ENCODE measurements at regions not wholly inside any gene's neighbourhood (a gene's known extent, or its start where the extent isn't known, plus 50 kb on each side); places are given as distances from the start of the nearest gene placed in this dataset.
"Not testable (repeated sequence)": the region's sequence is repeated elsewhere in the genome, so short reads cannot be mapped to it uniquely, and the experiment has no call there.

GRCh38 chr13:110976785-110977184 is 61.9 kb upstream of the ANKRD10 start:
- Histone ChIP-seq H2BK12ac (ENCODE audit: low read length) (no peak overlapping the region), H4K8ac (ENCODE audit: low read depth, low read length) (no peak overlapping the region), H2AFZ (ENCODE audit: low read length) (no peak overlapping the region), H3K9me3 (replicated peaks in 1 of 2; ENCODE audit: control insufficient read depth in 2 of 2, insufficient read depth in 1 of 2, low read depth in 1 of 2, low read length in 2 of 2) (peaks cover 4 to 7% of the 10 kb centered on the region in 2 donors), H3K27ac (replicated peaks; ENCODE audit: low read length) (no peak overlapping the region), H3K27me3 (ENCODE audit: control insufficient read depth in 3 of 3, insufficient read depth in 3 of 3, low read depth in 1 of 3, low read length in 3 of 3) (peaks cover 0 to 15% (median 0%) of the 10 kb centered on the region in 3 experiments), H2BK15ac (ENCODE audit: low read length) (no peak overlapping the region), H3K4me3 (ENCODE audit: low read length in 2 of 2) (no peak overlapping the region), H2BK5ac (ENCODE audit: low read length) (no peak overlapping the region), H3K23ac (ENCODE audit: low read depth, low read length, poor library complexity) (no peak overlapping the region), H3K14ac (ENCODE audit: low read length) (no peak overlapping the region), H2BK120ac (ENCODE audit: low read depth, low read length) (no peak overlapping the region), H2AK5ac (ENCODE audit: low read depth, low read length) (no peak overlapping the region), H3K18ac (ENCODE audit: low read length) (no peak overlapping the region), H3K36me3 (replicated peaks in 1 of 2; ENCODE audit: control insufficient read depth in 2 of 2, insufficient read depth in 2 of 2, low read length in 2 of 2) (peaks cover 0 to 2% of the 10 kb centered on the region in 2 donors), H3K9ac (ENCODE audit: low read depth, low read length, poor library complexity) (no peak overlapping the region), H3K79me1 (ENCODE audit: low read depth, low read length) (no peaks in the 10 kb centered on the region), H4K91ac (ENCODE audit: low read depth, low read length, poor library complexity) (no peak overlapping the region), H3K4me2 (ENCODE audit: insufficient read depth, low read length, poor library complexity, severe bottlenecking) (no peak overlapping the region), H3K4me1 (ENCODE audit: control insufficient read depth in 2 of 2, insufficient read depth in 1 of 2, low read depth in 1 of 2, low read length in 2 of 2) (no peaks in the 10 kb centered on the region), H3K4ac (ENCODE audit: low read length) (no peak overlapping the region)
- DNase-seq (ENCODE audit: low spot score), result no peak

GRCh38 chr13:110973007-110973700 is 58.3 kb upstream of the ANKRD10 start:
- no peaks in the 10 kb centered on the region for H3K79me1 ChIP-seq (ENCODE audit: low read depth, low read length)
- no peak overlapping the region for H4K91ac ChIP-seq (ENCODE audit: low read depth, low read length, poor library complexity)
- H3K4me2 ChIP-seq (ENCODE audit: insufficient read depth, low read length, poor library complexity, severe bottlenecking), result no peak overlapping the region
- H3K14ac ChIP-seq (ENCODE audit: low read length), result no peak overlapping the region
- H3K18ac ChIP-seq (ENCODE audit: low read length), result no peak overlapping the region
- H2BK15ac ChIP-seq (ENCODE audit: low read length), result no peak overlapping the region
- H3K4ac ChIP-seq (ENCODE audit: low read length), result no peak overlapping the region
- H2BK120ac ChIP-seq (ENCODE audit: low read depth, low read length), result no peak overlapping the region
- H3K9ac ChIP-seq (ENCODE audit: low read depth, low read length, poor library complexity), result no peak overlapping the region
- no peak overlapping the region for H2BK5ac ChIP-seq (ENCODE audit: low read length)
- no CpG with 5 or more reads among the region's 1 CpG for WGBS, 2 donors (ENCODE audit: extremely low coverage in 2 of 2, insufficient read length in 2 of 2, insufficient replicate concordance in 1 of 2)
- H3K4me3 ChIP-seq (ENCODE audit: low read length in 2 of 2), result no peak overlapping the region
- no peak overlapping the region for H3K27ac ChIP-seq (replicated peaks; ENCODE audit: low read length)
- no peak overlapping the region for H2BK12ac ChIP-seq (ENCODE audit: low read length)
- H2AK5ac ChIP-seq (ENCODE audit: low read depth, low read length), result no peak overlapping the region
- peaks cover 0 to 2% of the 10 kb centered on the region in 2 donors for H3K36me3 ChIP-seq (replicated peaks in 1 of 2; ENCODE audit: control insufficient read depth in 2 of 2, insufficient read depth in 2 of 2, low read length in 2 of 2)
- no peak overlapping the region for H3K23ac ChIP-seq (ENCODE audit: low read depth, low read length, poor library complexity)
- DNase-seq (ENCODE audit: low spot score), result no peak
- no peak overlapping the region for H2AFZ ChIP-seq (ENCODE audit: low read length)
- no peak overlapping the region for H4K8ac ChIP-seq (ENCODE audit: low read depth, low read length)
- H3K27me3 ChIP-seq (ENCODE audit: control insufficient read depth in 3 of 3, insufficient read depth in 3 of 3, low read depth in 1 of 3, low read length in 3 of 3), result peaks cover 0 to 20% (median 0%) of the 10 kb centered on the region in 3 experiments
- H3K9me3 ChIP-seq (replicated peaks in 1 of 2; ENCODE audit: control insufficient read depth in 2 of 2, insufficient read depth in 1 of 2, low read depth in 1 of 2, low read length in 2 of 2), result peaks cover 4% of the 10 kb centered on the region in 2 donors
- H3K4me1 ChIP-seq (ENCODE audit: control insufficient read depth in 2 of 2, insufficient read depth in 1 of 2, low read depth in 1 of 2, low read length in 2 of 2), result no peaks in the 10 kb centered on the region

GRCh38 chr13:110971486-110971885 is 56.6 kb upstream of the ANKRD10 start:
- Histone ChIP-seq H3K4me3 (ENCODE audit: low read length in 2 of 2) (no peak overlapping the region), H3K9ac (ENCODE audit: low read depth, low read length, poor library complexity) (no peak overlapping the region), H3K23ac (ENCODE audit: low read depth, low read length, poor library complexity) (no peak overlapping the region), H3K36me3 (replicated peaks in 1 of 2; ENCODE audit: control insufficient read depth in 2 of 2, insufficient read depth in 2 of 2, low read length in 2 of 2) (no peaks in the 10 kb centered on the region), H2BK15ac (ENCODE audit: low read length) (no peak overlapping the region), H2BK120ac (ENCODE audit: low read depth, low read length) (no peak overlapping the region), H2AFZ (ENCODE audit: low read length) (no peak overlapping the region), H3K79me1 (ENCODE audit: low read depth, low read length) (no peaks in the 10 kb centered on the region), H3K4ac (ENCODE audit: low read length) (no peak overlapping the region), H3K27me3 (ENCODE audit: control insufficient read depth in 3 of 3, insufficient read depth in 3 of 3, low read depth in 1 of 3, low read length in 3 of 3) (peaks cover 0 to 14% (median 0%) of the 10 kb centered on the region in 3 experiments), H2BK5ac (ENCODE audit: low read length) (no peak overlapping the region), H3K27ac (replicated peaks; ENCODE audit: low read length) (no peak overlapping the region), H3K18ac (ENCODE audit: low read length) (no peak overlapping the region), H2AK5ac (ENCODE audit: low read depth, low read length) (no peak overlapping the region), H3K14ac (ENCODE audit: low read length) (no peak overlapping the region), H3K4me2 (ENCODE audit: insufficient read depth, low read length, poor library complexity, severe bottlenecking) (no peak overlapping the region), H2BK12ac (ENCODE audit: low read length) (no peak overlapping the region), H3K4me1 (ENCODE audit: control insufficient read depth in 2 of 2, insufficient read depth in 1 of 2, low read depth in 1 of 2, low read length in 2 of 2) (no peaks in the 10 kb centered on the region), H4K8ac (ENCODE audit: low read depth, low read length) (no peak overlapping the region), H4K91ac (ENCODE audit: low read depth, low read length, poor library complexity) (no peak overlapping the region), H3K9me3 (replicated peaks in 1 of 2; ENCODE audit: control insufficient read depth in 2 of 2, insufficient read depth in 1 of 2, low read depth in 1 of 2, low read length in 2 of 2) (peaks cover 0 to 4% of the 10 kb centered on the region in 2 donors)
- no CpG with 5 or more reads among the region's 1 CpG for WGBS, 2 donors (ENCODE audit: extremely low coverage in 2 of 2, insufficient read length in 2 of 2, insufficient replicate concordance in 1 of 2)
- no peak for DNase-seq (ENCODE audit: low spot score)

GRCh38 chr13:110967156-110967855 is 52.4 kb upstream of the ANKRD10 start:
- H3K79me1 ChIP-seq (ENCODE audit: low read depth, low read length); H3K9ac ChIP-seq (ENCODE audit: low read depth, low read length, poor library complexity); H3K4me1 ChIP-seq (ENCODE audit: control insufficient read depth in 2 of 2, insufficient read depth in 1 of 2, low read depth in 1 of 2, low read length in 2 of 2); DNase-seq (ENCODE audit: low spot score); H3K18ac ChIP-seq (ENCODE audit: low read length); H3K4me2 ChIP-seq (ENCODE audit: insufficient read depth, low read length, poor library complexity, severe bottlenecking); H2BK15ac ChIP-seq (ENCODE audit: low read length); H3K14ac ChIP-seq (ENCODE audit: low read length); H3K4me3 ChIP-seq (ENCODE audit: low read length in 2 of 2); H3K23ac ChIP-seq (ENCODE audit: low read depth, low read length, poor library complexity); H3K9me3 ChIP-seq (replicated peaks in 1 of 2; ENCODE audit: control insufficient read depth in 2 of 2, insufficient read depth in 1 of 2, low read depth in 1 of 2, low read length in 2 of 2); H3K36me3 ChIP-seq (replicated peaks in 1 of 2; ENCODE audit: control insufficient read depth in 2 of 2, insufficient read depth in 2 of 2, low read length in 2 of 2); H4K91ac ChIP-seq (ENCODE audit: low read depth, low read length, poor library complexity); H2BK120ac ChIP-seq (ENCODE audit: low read depth, low read length); H2BK12ac ChIP-seq (ENCODE audit: low read length); H4K8ac ChIP-seq (ENCODE audit: low read depth, low read length); H2AFZ ChIP-seq (ENCODE audit: low read length); H3K4ac ChIP-seq (ENCODE audit: low read length); H2AK5ac ChIP-seq (ENCODE audit: low read depth, low read length); H2BK5ac ChIP-seq (ENCODE audit: low read length); H3K27ac ChIP-seq (replicated peaks; ENCODE audit: low read length): not testable (repeated sequence)
- no CpG with 5 or more reads among the region's 4 CpGs for WGBS, 2 donors (ENCODE audit: extremely low coverage in 2 of 2, insufficient read length in 2 of 2, insufficient replicate concordance in 1 of 2)
- peaks cover 0 to 14% (median 0%) of the 10 kb centered on the region in 3 experiments for H3K27me3 ChIP-seq (ENCODE audit: control insufficient read depth in 3 of 3, insufficient read depth in 3 of 3, low read depth in 1 of 3, low read length in 3 of 3)

Data from neuronal stem cell (in vitro differentiated cells).